ENCODE measurements at regions not wholly inside any gene's neighbourhood (a gene's known extent, or its start where the extent isn't known, plus 50 kb on each side); places are given as distances from the start of the nearest gene placed in this dataset.

DNA sequence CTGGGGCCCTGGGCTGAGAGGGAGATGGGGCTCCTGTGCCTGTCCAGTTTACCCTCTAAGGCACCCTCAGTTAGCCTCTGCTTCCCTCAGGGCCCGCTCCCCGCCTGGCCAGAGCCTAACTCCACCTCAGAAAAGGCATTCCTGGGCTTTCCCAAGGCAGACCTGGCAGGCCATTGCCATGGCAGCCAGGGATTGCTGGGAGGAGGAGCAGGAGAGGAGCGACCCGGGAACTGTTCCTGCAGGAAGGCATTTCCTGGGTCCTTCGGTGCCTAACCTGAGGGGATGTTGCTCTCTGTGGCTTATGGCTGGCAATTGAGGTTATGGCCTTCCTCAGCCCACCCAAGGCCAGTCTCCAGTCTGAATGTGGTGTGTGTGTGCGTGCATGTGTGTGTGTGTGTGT, 131.3 kb downstream of the PJA1 start:
- TF ChIP-seq, protein P1, sequence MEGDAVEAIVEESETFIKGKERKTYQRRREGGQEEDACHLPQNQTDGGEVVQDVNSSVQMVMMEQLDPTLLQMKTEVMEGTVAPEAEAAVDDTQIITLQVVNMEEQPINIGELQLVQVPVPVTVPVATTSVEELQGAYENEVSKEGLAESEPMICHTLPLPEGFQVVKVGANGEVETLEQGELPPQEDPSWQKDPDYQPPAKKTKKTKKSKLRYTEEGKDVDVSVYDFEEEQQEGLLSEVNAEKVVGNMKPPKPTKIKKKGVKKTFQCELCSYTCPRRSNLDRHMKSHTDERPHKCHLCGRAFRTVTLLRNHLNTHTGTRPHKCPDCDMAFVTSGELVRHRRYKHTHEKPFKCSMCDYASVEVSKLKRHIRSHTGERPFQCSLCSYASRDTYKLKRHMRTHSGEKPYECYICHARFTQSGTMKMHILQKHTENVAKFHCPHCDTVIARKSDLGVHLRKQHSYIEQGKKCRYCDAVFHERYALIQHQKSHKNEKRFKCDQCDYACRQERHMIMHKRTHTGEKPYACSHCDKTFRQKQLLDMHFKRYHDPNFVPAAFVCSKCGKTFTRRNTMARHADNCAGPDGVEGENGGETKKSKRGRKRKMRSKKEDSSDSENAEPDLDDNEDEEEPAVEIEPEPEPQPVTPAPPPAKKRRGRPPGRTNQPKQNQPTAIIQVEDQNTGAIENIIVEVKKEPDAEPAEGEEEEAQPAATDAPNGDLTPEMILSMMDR (IDR thresholded peaks at IDR 0.05), result no peak
- TF ChIP-seq POLR2A (IDR thresholded peaks at IDR 0.05), result no peak
